Ishikawa (cell line): ENCODE measurements at regions not wholly inside any gene's neighbourhood (a gene's known extent, or its start where the extent isn't known, plus 50 kb on each side); places are given as distances from the start of the nearest gene placed in this dataset.

Experiments used
- CEBPB ChIP-seq: IDR thresholded peaks from 2 replicates; pipeline ENCODE4 v1.6.1; 2012
- CREB1 ChIP-seq: IDR thresholded peaks from 2 replicates; pipeline ENCODE4 v1.6.1; 2012; ENCODE audit warnings: low read depth
- EGR1 ChIP-seq: IDR thresholded peaks from 2 replicates; pipeline ENCODE4 v1.6.1; 2012
- EP300 ChIP-seq: IDR thresholded peaks from 2 replicates; pipeline ENCODE4 v1.6.1; 2012; ENCODE audit warnings: borderline replicate concordance
- FOXM1 ChIP-seq: IDR thresholded peaks from 2 replicates; pipeline ENCODE4 v1.6.1; 2012; ENCODE audit warnings: low read depth, borderline replicate concordance
- NFIC ChIP-seq: IDR thresholded peaks from 2 replicates; pipeline ENCODE4 v1.6.1; 2012
- RAD21 ChIP-seq: IDR thresholded peaks from 2 replicates; pipeline ENCODE4 v1.6.1; 2012; ENCODE audit warnings: low read depth
- TAF1 ChIP-seq: IDR thresholded peaks from 2 replicates; pipeline ENCODE4 v1.6.1; 2012; ENCODE audit warnings: low read depth, mild to moderate bottlenecking
- TCF12 ChIP-seq: IDR thresholded peaks from 2 replicates; pipeline ENCODE4 v1.6.1; 2012; ENCODE audit warnings: low read depth
- TEAD4 ChIP-seq: IDR thresholded peaks from 2 replicates; pipeline ENCODE4 v1.6.1; 2012
- YY1 ChIP-seq: IDR thresholded peaks from 2 replicates; pipeline ENCODE4 v1.6.1; 2012; ENCODE audit warnings: low read depth
- ZBTB7A ChIP-seq: IDR thresholded peaks from 2 replicates; pipeline ENCODE4 v1.6.1; 2012; ENCODE audit warnings: low read depth
- TF ChIP-seq, protein P1 (sequence below): IDR thresholded peaks from 2 replicates; pipeline ENCODE4 v1.6.1; 2012; ENCODE audit warnings: low read depth, mild to moderate bottlenecking
- TF ChIP-seq, protein P2 (sequence below): IDR thresholded peaks from 2 replicates; pipeline ENCODE4 v1.6.1; 2012
- TF ChIP-seq, protein P3 (sequence below): IDR thresholded peaks from 2 replicates; pipeline ENCODE4 v1.6.1; 2012

DNA sequence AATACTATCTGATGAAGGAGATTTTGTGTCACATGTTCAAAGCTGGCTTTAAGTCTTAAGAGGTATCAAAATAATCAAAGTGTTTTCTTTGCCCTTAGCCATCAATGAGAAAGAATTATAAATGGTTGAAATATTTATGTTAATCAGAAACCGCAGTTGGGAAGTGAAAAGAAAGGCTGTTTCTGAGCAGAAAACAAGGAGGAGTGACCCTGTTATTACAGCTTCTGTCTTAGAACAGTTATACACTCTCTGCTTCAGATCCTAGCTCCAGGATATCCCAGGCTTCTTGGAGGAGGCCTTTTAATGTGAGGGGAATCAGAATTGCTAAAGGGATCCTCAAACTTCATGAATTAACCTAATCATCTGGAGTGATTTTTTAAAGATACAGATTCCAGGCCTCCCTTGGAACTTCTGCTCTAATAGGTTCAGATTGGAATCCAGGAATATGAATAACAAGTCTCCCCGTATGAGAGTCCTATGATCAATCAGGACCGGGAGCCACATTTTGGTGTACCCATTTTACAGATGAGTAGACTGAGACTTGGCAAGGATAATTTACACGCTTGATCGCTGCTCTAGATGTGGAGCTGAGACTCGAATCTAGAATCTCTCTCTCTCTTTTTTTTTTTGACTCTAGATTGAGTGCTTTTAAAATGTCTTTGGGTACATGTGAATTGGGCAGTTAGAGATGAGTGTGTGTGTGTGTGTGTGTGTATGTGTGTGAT is 50.8 kb upstream of the JAG1 start:
- TF ChIP-seq YY1 (no peak), EGR1 (no peak), TEAD4 (no peak), FOXM1 (no peak), TAF1 (no peak), NFIC (no peak), ZBTB7A (no peak), CREB1 (no peak), EP300 (no peak), RAD21 (no peak), CEBPB (no peak), TCF12 (no peak)
- TF ChIP-seq, protein P1, sequence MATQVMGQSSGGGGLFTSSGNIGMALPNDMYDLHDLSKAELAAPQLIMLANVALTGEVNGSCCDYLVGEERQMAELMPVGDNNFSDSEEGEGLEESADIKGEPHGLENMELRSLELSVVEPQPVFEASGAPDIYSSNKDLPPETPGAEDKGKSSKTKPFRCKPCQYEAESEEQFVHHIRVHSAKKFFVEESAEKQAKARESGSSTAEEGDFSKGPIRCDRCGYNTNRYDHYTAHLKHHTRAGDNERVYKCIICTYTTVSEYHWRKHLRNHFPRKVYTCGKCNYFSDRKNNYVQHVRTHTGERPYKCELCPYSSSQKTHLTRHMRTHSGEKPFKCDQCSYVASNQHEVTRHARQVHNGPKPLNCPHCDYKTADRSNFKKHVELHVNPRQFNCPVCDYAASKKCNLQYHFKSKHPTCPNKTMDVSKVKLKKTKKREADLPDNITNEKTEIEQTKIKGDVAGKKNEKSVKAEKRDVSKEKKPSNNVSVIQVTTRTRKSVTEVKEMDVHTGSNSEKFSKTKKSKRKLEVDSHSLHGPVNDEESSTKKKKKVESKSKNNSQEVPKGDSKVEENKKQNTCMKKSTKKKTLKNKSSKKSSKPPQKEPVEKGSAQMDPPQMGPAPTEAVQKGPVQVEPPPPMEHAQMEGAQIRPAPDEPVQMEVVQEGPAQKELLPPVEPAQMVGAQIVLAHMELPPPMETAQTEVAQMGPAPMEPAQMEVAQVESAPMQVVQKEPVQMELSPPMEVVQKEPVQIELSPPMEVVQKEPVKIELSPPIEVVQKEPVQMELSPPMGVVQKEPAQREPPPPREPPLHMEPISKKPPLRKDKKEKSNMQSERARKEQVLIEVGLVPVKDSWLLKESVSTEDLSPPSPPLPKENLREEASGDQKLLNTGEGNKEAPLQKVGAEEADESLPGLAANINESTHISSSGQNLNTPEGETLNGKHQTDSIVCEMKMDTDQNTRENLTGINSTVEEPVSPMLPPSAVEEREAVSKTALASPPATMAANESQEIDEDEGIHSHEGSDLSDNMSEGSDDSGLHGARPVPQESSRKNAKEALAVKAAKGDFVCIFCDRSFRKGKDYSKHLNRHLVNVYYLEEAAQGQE, result no peak
- TF ChIP-seq, protein P2, sequence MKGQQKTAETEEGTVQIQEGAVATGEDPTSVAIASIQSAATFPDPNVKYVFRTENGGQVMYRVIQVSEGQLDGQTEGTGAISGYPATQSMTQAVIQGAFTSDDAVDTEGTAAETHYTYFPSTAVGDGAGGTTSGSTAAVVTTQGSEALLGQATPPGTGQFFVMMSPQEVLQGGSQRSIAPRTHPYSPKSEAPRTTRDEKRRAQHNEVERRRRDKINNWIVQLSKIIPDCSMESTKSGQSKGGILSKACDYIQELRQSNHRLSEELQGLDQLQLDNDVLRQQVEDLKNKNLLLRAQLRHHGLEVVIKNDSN, result no peak
- TF ChIP-seq, protein P3, sequence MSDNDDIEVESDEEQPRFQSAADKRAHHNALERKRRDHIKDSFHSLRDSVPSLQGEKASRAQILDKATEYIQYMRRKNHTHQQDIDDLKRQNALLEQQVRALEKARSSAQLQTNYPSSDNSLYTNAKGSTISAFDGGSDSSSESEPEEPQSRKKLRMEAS, result no peak

DNA sequence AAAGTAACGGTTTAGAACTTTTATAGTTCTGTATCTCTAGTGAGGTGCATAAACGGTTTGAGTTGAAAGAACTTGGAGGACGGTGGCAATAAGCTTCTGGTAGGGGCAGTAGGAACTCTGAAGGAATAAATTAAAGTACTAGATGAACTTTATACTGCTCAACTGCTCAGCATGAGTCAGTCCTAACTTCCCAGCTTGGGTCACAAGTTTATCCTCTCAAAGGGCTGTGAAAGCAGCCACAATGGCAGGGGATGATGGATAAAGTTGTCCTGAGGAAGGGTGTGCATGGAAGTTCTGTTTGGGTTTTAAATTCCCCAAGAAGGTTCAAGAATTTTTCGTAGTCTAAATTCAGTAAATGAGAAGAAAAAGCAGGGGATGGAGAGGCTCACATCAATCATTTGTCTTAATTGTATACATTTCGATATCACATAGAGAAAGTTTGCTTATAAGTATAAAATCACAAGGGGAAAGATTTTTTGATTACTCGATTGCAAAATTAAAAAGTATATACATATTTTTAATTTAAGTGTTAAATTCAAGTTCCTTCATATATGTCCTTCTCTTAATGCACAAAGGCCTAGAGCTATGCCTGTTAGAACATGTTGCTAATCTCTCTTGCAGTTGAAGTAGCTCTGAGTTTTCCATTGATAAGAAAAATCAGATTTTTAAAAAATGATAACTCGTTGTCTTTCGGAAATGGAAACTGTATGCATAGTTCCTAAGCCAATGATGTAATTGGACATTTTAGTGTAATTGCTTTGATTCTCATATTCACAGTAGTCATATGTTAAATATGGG is 55.3 kb upstream of the JAG1 start:
- TF ChIP-seq RAD21, result no peak
- TF ChIP-seq, protein P2, result no peak
- no peak for TF ChIP-seq YY1
- no peak for TF ChIP-seq FOXM1
- TF ChIP-seq, protein P3, result no peak

DNA sequence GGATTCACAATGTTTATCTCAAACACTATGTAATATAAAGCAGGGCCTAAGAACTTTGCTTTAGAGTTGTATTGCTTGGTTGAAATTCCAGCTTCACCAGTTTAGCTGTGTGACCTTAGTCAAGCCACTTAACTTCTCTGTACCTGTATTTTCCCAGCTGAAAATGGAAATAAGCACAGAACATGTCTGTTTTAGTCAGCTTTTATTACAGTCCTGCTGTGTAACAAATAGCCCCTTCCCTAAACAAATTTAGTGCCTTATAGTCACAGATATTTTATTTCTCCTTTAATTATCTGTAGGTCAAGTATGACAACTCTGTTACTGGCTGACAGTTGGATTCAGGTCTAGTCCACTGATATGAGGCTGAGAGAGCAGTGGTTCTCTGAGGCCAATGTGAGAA is 56.0 kb upstream of the JAG1 start:
- TF ChIP-seq TEAD4, result no peak
- TF ChIP-seq CEBPB, result no peak
- no peak for TF ChIP-seq EGR1
- TF ChIP-seq, protein P1, result no peak
- no peak for TF ChIP-seq FOXM1
- TF ChIP-seq, protein P2, result no peak
- no peak for TF ChIP-seq NFIC
- no peak for TF ChIP-seq YY1

DNA sequence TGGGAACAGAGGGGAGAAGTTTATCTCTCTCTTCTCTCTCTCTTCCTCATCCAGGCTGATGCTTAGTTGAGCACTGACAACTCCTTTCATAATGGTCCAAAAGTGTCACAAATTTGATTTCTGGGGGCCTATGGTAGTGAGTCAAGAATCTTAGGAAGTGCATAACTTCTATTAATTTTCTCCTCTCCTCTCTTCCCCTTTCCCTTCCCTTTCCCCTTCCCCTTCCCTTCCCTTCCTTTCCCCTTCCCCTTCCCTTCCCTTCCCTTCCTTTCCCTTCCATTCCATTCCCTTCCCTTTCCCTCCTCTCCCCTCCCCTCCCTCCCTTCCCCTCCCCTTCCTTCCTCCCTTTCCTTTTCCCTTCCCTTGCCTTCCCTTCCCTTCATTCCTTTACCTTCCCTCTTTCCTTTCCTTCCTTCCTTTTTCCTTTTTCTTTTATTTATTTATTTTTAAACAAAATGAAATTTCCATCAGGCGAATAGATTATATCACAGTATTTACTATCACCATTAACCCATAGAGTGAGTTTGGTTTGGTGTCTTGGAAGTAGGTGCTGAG is 56.9 kb upstream of the JAG1 start:
- TF ChIP-seq RAD21 (no peak), CEBPB (no peak), TEAD4 (no peak), NFIC (no peak), TAF1 (no peak), TCF12 (no peak), EP300 (no peak)
- TF ChIP-seq, protein P3, result no peak
- TF ChIP-seq, protein P1, result no peak
